Gastrocnemius medialis (tissue), 4 donors: ENCODE measurements at regions not wholly inside any gene's neighbourhood (a gene's known extent, or its start where the extent isn't known, plus 50 kb on each side); places are given as distances from the start of the nearest gene placed in this dataset.

Experiments used
- ATAC-seq, 2 donors: fragments of 150-250 bp; one replicate each; pipeline ENCODE4 v1.9.1; 2016
- DNase-seq, 2 donors: peaks; one replicate each; pipeline ENCODE4 v3.0.0-alpha.2; 2019
- H3K27ac ChIP-seq, 4 donors: fragments of 200-600 bp; sonication (generic); 1 replicate in 1 of 4; 2 replicates in 3 of 4; pipeline ENCODE4 v1.5.1; 2016 to 2018; ENCODE audit warnings: mild to moderate bottlenecking in 2 of 4, moderate library complexity in 1 of 4
- H3K27me3 ChIP-seq, 3 donors: fragments of 200-600 bp; sonication (generic) in 2 of 3; 1 replicate in 1 of 3; 2 replicates in 2 of 3; pipeline versions ENCODE4 v1.5.1 to v1.6.0; 2016 to 2019; ENCODE audit warnings: mild to moderate bottlenecking in 1 of 3, moderate library complexity in 1 of 3
- H3K36me3 ChIP-seq, 2 donors: fragments of 200-600 bp; sonication (generic) in 1 of 2; one replicate each; pipeline ENCODE4 v1.5.1; 2017 to 2018
- H3K4me1 ChIP-seq, 2 donors: fragments of 200-600 bp; sonication (generic) in 1 of 2; one replicate each; pipeline ENCODE4 v1.5.1; 2016 to 2017; ENCODE audit warnings: mild to moderate bottlenecking in 2 of 2
- H3K4me3 ChIP-seq, 4 donors: fragments of 200-600 bp; sonication (generic) in 3 of 4; 1 replicate in 1 of 4; 2 replicates in 3 of 4; pipeline ENCODE4 v1.5.1; 2016 to 2019; ENCODE audit warnings: mild to moderate bottlenecking in 2 of 4
- H3K9me3 ChIP-seq, 3 donors: fragments of 200-600 bp; sonication (generic) in 2 of 3; 1 replicate in 1 of 3; 2 replicates in 2 of 3; pipeline ENCODE4 v1.5.1; 2016 to 2019
- POLR2A ChIP-seq, 2 donors: fragments of 450-650 bp; IDR thresholded peaks; one replicate each; pipeline ENCODE4 v1.6.1; 2017; ENCODE audit warnings: antibody characterized with exemption in 2 of 2, mild to moderate bottlenecking in 2 of 2, moderate library complexity in 2 of 2
- in situ Hi-C, 4 donors: fragments of 200-750 bp; cut with MboI; loops; one replicate each; pipeline versions ENCODE4 v1.15.0 to v1.8.0; 2017; ENCODE audit warnings: low sequenced_read_pairs in 4 of 4
- intact Hi-C: fragments of 100-400 bp; cut with DNase I; formaldehyde crosslinking; loops from one replicate; pipeline ENCODE4 v1.15.1; 2023; ENCODE audit warnings: low total_unique reads
- TF ChIP-seq, protein P1 (sequence below), 5 experiments: fragments of 450-650 bp in 3 of 5; fragments of 200-600 bp in 2 of 5; sonication (generic) in 2 of 5; IDR thresholded peaks in 4 of 5; conservative IDR thresholded peaks in 1 of 5; 1 replicate in 4 of 5; 2 replicates in 1 of 5; pipeline ENCODE4 v1.5.1; 2016 to 2019; ENCODE audit warnings: antibody characterized with exemption in 5 of 5, mild to moderate bottlenecking in 3 of 5, moderate library complexity in 3 of 5

DNA sequence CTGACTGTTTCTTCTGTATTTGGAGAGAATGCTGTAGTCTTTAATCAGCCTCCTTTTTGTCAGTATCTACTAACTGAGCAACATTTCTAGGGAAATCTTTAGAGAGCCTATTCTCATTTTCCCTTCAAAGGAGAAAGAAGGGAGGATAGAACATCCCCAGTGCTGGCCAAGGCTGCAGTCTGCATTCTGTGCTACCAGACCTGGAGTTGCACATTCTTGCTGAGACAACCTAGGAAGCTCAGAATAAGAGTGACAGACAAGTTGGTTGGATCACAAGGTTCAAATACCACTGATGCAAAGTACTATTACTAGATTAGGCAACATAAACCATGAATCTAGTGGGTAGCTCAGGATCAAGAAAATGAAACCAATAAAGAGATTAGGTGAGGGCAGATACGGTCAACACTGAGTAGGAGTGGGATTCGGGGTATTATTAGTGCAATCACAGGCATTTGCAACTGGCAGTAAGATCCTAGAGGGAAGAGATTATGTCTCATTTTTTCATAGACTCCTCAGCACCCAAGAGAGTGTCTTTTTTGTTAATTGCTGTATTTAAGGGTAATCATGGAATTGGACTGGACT lies 213.5 kb upstream of the FAM83B start:
- DNase-seq (no peak), ATAC-seq (no peak)
- H3K9me3 ChIP-seq, result no peaks in the 10 kb centered on the region
- TF ChIP-seq, protein P1, sequence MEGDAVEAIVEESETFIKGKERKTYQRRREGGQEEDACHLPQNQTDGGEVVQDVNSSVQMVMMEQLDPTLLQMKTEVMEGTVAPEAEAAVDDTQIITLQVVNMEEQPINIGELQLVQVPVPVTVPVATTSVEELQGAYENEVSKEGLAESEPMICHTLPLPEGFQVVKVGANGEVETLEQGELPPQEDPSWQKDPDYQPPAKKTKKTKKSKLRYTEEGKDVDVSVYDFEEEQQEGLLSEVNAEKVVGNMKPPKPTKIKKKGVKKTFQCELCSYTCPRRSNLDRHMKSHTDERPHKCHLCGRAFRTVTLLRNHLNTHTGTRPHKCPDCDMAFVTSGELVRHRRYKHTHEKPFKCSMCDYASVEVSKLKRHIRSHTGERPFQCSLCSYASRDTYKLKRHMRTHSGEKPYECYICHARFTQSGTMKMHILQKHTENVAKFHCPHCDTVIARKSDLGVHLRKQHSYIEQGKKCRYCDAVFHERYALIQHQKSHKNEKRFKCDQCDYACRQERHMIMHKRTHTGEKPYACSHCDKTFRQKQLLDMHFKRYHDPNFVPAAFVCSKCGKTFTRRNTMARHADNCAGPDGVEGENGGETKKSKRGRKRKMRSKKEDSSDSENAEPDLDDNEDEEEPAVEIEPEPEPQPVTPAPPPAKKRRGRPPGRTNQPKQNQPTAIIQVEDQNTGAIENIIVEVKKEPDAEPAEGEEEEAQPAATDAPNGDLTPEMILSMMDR (IDR thresholded peaks at IDR 0.05 in 4 of 5, conservative IDR thresholded peaks at IDR 0.05 in 1 of 5), result no peak
- peaks cover 0 to 7% of the 10 kb centered on the region in 2 donors for H3K4me1 ChIP-seq
- H3K27ac ChIP-seq, result no peak overlapping the region
- no peaks in the 10 kb centered on the region for H3K27me3 ChIP-seq
- H3K36me3 ChIP-seq, result no peaks in the 10 kb centered on the region
- intact Hi-C loops, result no loop called here
- in situ Hi-C loops, result no loop called here
- no peak overlapping the region for H3K4me3 ChIP-seq

DNA sequence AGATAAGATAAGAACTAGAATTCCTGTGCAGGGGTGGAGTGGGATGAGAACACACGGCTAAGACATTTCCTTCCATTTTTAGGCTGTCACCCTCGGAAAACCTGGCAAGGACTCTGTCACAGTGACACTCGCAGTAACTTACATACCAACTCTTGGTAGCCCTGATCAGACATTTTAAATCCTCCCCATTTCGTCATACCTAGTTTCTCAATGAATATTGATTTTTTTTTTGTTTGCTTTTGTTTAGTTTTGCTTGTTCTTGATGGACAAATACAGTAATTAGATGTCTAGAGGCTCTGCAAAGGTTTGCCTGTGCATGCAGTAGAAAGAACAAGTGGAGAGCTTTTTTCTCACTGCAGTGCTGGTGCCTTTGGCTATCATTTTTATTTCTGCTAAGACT lies 213.0 kb upstream of the FAM83B start:
- intact Hi-C loops, result no loop called here
- ATAC-seq, result no peak
- no peaks in the 10 kb centered on the region for H3K36me3 ChIP-seq

GRCh38 chr6:54640911-54641310 lies 205.7 kb upstream of the FAM83B start:
- H3K27ac ChIP-seq, result no peak overlapping the region

More for the DNA sequence above, 213.0 kb upstream of the FAM83B start:
- no peak for TF ChIP-seq POLR2A (IDR thresholded peaks at IDR 0.05)
- TF ChIP-seq, protein P1 (IDR thresholded peaks at IDR 0.05 in 4 of 5, conservative IDR thresholded peaks at IDR 0.05 in 1 of 5), result no peak
- in situ Hi-C loops, result no loop called here
- no peak for DNase-seq
- no peaks in the 10 kb centered on the region for H3K9me3 ChIP-seq
- no peak overlapping the region for H3K4me3 ChIP-seq
- no peaks in the 10 kb centered on the region for H3K27me3 ChIP-seq
- H3K27ac ChIP-seq, result no peak overlapping the region
- peaks cover 0 to 7% of the 10 kb centered on the region in 2 donors for H3K4me1 ChIP-seq

DNA sequence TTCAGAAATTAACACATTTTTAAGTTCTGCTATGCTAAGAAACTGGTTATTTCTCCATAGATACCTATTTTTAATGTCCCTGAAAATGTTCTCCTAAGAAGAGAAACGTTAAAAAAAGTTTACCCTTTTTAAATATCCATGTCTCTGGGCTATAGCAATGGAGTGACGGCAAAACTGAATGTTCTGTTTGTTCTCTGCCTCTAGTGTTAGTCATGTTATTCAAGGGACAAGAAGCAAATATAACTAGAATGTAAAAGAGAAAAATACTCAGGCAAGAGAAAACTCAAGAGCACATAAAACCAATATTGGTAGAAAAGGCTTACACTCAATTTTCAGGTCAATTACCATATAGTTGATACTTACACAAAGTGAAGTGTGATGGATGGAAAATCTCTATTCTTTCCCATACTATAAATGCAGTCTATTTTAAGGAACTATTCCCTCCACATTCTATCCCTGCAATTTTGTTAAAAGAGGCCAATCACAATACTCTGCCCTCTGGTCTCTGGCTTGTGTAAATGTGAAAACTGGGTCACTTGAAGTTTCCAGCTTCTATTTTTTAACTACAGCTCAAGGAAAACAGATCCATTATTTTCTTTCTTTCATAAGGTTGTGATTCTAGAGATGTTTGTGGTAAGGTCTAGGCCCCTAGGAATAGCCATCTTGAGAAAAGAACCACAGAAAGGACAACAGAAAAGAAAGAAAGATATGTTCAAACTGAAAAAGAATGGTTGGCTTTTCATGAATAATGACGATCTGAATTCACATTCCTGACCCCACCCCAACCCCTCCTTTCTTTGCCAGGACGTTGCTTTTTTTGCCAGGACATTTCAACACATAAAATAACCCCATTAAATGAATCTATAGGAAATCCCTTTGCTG lies 200.3 kb upstream of the FAM83B start:
- in situ Hi-C loops (no loop called here), intact Hi-C loops (no loop called here)
- Histone ChIP-seq H3K27me3 (no peaks in the 10 kb centered on the region), H3K27ac (no peak overlapping the region), H3K4me3 (no peak overlapping the region), H3K36me3 (no peaks in the 10 kb centered on the region), H3K9me3 (no peaks in the 10 kb centered on the region), H3K4me1 (peaks cover 4 to 9% of the 10 kb centered on the region in 2 donors)
- DNase-seq (no peak), ATAC-seq (no peak)
- no peak for TF ChIP-seq POLR2A (IDR thresholded peaks at IDR 0.05)
- TF ChIP-seq, protein P1 (IDR thresholded peaks at IDR 0.05 in 4 of 5, conservative IDR thresholded peaks at IDR 0.05 in 1 of 5), result no peak

More at GRCh38 chr6:54640911-54641310, 205.7 kb upstream of the FAM83B start:
- no peak for TF ChIP-seq POLR2A (IDR thresholded peaks at IDR 0.05)
- TF ChIP-seq, protein P1 (IDR thresholded peaks at IDR 0.05 in 4 of 5, conservative IDR thresholded peaks at IDR 0.05 in 1 of 5), result no peak
- ATAC-seq (no peak), DNase-seq (no peak)
- intact Hi-C loops (no loop called here), in situ Hi-C loops (no loop called here)
- peaks cover 2 to 9% of the 10 kb centered on the region in 2 donors for H3K4me1 ChIP-seq
- H3K4me3 ChIP-seq, result no peak overlapping the region
- no peaks in the 10 kb centered on the region for H3K27me3 ChIP-seq
- H3K9me3 ChIP-seq, result no peaks in the 10 kb centered on the region
- H3K36me3 ChIP-seq, result no peaks in the 10 kb centered on the region
